ENCODE measurements at regions not wholly inside any gene's neighbourhood (a gene's known extent, or its start where the extent isn't known, plus 50 kb on each side); places are given as distances from the start of the nearest gene placed in this dataset.

GRCh38 chr3:181913254-181913653, 201.5 kb downstream of the SOX2 start:
- H3K4me3 Mint-ChIP-seq = no peak overlapping the region

GRCh38 chr3:181915551-181915950, 203.8 kb downstream of the SOX2 start:
- 89% methylated on average over 4 of the region's 6 CpGs for WGBS (ENCODE audit: insufficient coverage)
- no peak for TF ChIP-seq CTCF (IDR thresholded peaks at IDR 0.05)
- Mint-ChIP-seq H3K27me3 (ENCODE audit: low read depth in 2 of 2) (no peaks in the 10 kb centered on the region), H3K9me3 (peaks cover 5 to 11% of the 10 kb centered on the region in 2 donors), H3K27ac (no peak overlapping the region), H3K4me3 (no peak overlapping the region), H3K36me3 (no peaks in the 10 kb centered on the region), H3K4me1 (no peaks in the 10 kb centered on the region)
- Histone ChIP-seq H3K27ac (ENCODE audit: low read length) (no peak overlapping the region), H3K36me3 (ENCODE audit: control insufficient read depth, insufficient read depth, low read length) (no peaks in the 10 kb centered on the region), H3K4me3 (ENCODE audit: low read length) (no peak overlapping the region), H3K27me3 (ENCODE audit: control insufficient read depth, insufficient read depth, low read length) (no peaks in the 10 kb centered on the region), H3K9me3 (ENCODE audit: control insufficient read depth, insufficient read depth, low read length) (no peaks in the 10 kb centered on the region), H3K4me1 (ENCODE audit: control insufficient read depth, insufficient read depth, low read length) (no peaks in the 10 kb centered on the region)
- ATAC-seq = no peak
- no peak for DNase-seq
- intact Hi-C loops (cut with micrococcal nuclease) = no loop called here

More at GRCh38 chr3:181913254-181913653, 201.5 kb downstream of the SOX2 start:
- ATAC-seq (no peak), DNase-seq (no peak)
- intact Hi-C loops (cut with micrococcal nuclease) = no loop called here
- no peaks in the 10 kb centered on the region for H3K36me3 ChIP-seq (ENCODE audit: control insufficient read depth, insufficient read depth, low read length)
- WGBS (ENCODE audit: insufficient coverage) = 84% methylated on average over 2 of the region's 2 CpGs
- no peak overlapping the region for H3K27ac Mint-ChIP-seq
- peaks cover 3 to 5% of the 10 kb centered on the region in 2 donors for H3K9me3 Mint-ChIP-seq
- no peaks in the 10 kb centered on the region for H3K27me3 Mint-ChIP-seq (ENCODE audit: low read depth in 2 of 2)
- no peaks in the 10 kb centered on the region for H3K9me3 ChIP-seq (ENCODE audit: control insufficient read depth, insufficient read depth, low read length)
- no peak overlapping the region for H3K4me3 ChIP-seq (ENCODE audit: low read length)
- H3K36me3 Mint-ChIP-seq = no peaks in the 10 kb centered on the region
- no peaks in the 10 kb centered on the region for H3K27me3 ChIP-seq (ENCODE audit: control insufficient read depth, insufficient read depth, low read length)
- H3K4me1 Mint-ChIP-seq = no peaks in the 10 kb centered on the region
- no peak for TF ChIP-seq CTCF (IDR thresholded peaks at IDR 0.05)
- H3K4me1 ChIP-seq (ENCODE audit: control insufficient read depth, insufficient read depth, low read length) = no peaks in the 10 kb centered on the region
- H3K27ac ChIP-seq (ENCODE audit: low read length) = no peak overlapping the region

GRCh38 chr3:181916013-181916412, 204.3 kb downstream of the SOX2 start:
- TF ChIP-seq CTCF (IDR thresholded peaks at IDR 0.05) = no peak
- Mint-ChIP-seq H3K4me1 (no peaks in the 10 kb centered on the region), H3K27ac (no peak overlapping the region), H3K36me3 (no peaks in the 10 kb centered on the region), H3K4me3 (no peak overlapping the region), H3K9me3 (peaks cover 5 to 11% of the 10 kb centered on the region in 2 donors), H3K27me3 (ENCODE audit: low read depth in 2 of 2) (no peaks in the 10 kb centered on the region)
- intact Hi-C loops (cut with micrococcal nuclease) = no loop called here
- H3K27ac ChIP-seq (ENCODE audit: low read length) = no peak overlapping the region
- H3K36me3 ChIP-seq (ENCODE audit: control insufficient read depth, insufficient read depth, low read length) = no peaks in the 10 kb centered on the region
- H3K9me3 ChIP-seq (ENCODE audit: control insufficient read depth, insufficient read depth, low read length) = no peaks in the 10 kb centered on the region
- no peaks in the 10 kb centered on the region for H3K4me1 ChIP-seq (ENCODE audit: control insufficient read depth, insufficient read depth, low read length)
- no peaks in the 10 kb centered on the region for H3K27me3 ChIP-seq (ENCODE audit: control insufficient read depth, insufficient read depth, low read length)
- DNase-seq (no peak), ATAC-seq (no peak)
- 79% methylated on average over 3 of the region's 3 CpGs for WGBS (ENCODE audit: insufficient coverage)
- H3K4me3 ChIP-seq (ENCODE audit: low read length) = no peak overlapping the region

GRCh38 chr3:181917027-181917426, 205.3 kb downstream of the SOX2 start:
- Histone ChIP-seq H3K4me1 (ENCODE audit: control insufficient read depth, insufficient read depth, low read length) (no peaks in the 10 kb centered on the region), H3K27me3 (ENCODE audit: control insufficient read depth, insufficient read depth, low read length) (no peaks in the 10 kb centered on the region), H3K9me3 (ENCODE audit: control insufficient read depth, insufficient read depth, low read length) (no peaks in the 10 kb centered on the region), H3K36me3 (ENCODE audit: control insufficient read depth, insufficient read depth, low read length) (no peaks in the 10 kb centered on the region), H3K4me3 (ENCODE audit: low read length) (no peak overlapping the region), H3K27ac (ENCODE audit: low read length) (no peak overlapping the region)
- no peak overlapping the region for H3K27ac Mint-ChIP-seq
- no peak for ATAC-seq
- H3K9me3 Mint-ChIP-seq = peaks cover 5 to 8% of the 10 kb centered on the region in 2 donors
- intact Hi-C loops (cut with micrococcal nuclease) = no loop called here
- 89% methylated on average over 3 of the region's 3 CpGs for WGBS (ENCODE audit: insufficient coverage)
- H3K27me3 Mint-ChIP-seq (ENCODE audit: low read depth in 2 of 2) = no peaks in the 10 kb centered on the region
- H3K36me3 Mint-ChIP-seq = no peaks in the 10 kb centered on the region
- no peak for TF ChIP-seq CTCF (IDR thresholded peaks at IDR 0.05)
- H3K4me3 Mint-ChIP-seq = no peak overlapping the region
- DNase-seq = no peak
- H3K4me1 Mint-ChIP-seq = no peaks in the 10 kb centered on the region
